Endodermal cell (in vitro differentiated cells): ENCODE measurements at regions not wholly inside any gene's neighbourhood (a gene's known extent, or its start where the extent isn't known, plus 50 kb on each side); places are given as distances from the start of the nearest gene placed in this dataset.

ENCODE experiments used
- DNase-seq: peaks from one replicate; pipeline ENCODE4 v3.0.0-alpha.2; 2017
- H3K27ac ChIP-seq: 2 replicates; pipeline ENCODE4 v1.5.1; 2013; ENCODE audit warnings: mild to moderate bottlenecking, low read depth, low read length, moderate library complexity
- H3K27me3 ChIP-seq: 2 replicates; pipeline ENCODE4 v1.6.1; 2013; ENCODE audit warnings: mild to moderate bottlenecking, low read length, moderate library complexity; ENCODE audit not compliant: insufficient read depth, control insufficient read depth, poor library complexity, severe bottlenecking
- H3K36me3 ChIP-seq: 2 replicates; pipeline ENCODE4 v1.7.0; 2013; ENCODE audit warnings: mild to moderate bottlenecking, low read length, moderate library complexity; ENCODE audit not compliant: control insufficient read depth, insufficient read depth
- H3K4me1 ChIP-seq: one replicate; pipeline ENCODE4 v1.7.0; 2013; ENCODE audit warnings: low read length; ENCODE audit not compliant: control insufficient read depth, insufficient read depth
- H3K4me3 ChIP-seq: 2 replicates; pipeline ENCODE4 v1.5.1; 2013; ENCODE audit warnings: mild to moderate bottlenecking, low read length, moderate library complexity
- H3K9ac ChIP-seq: 2 replicates; pipeline ENCODE4 v1.6.1; 2013; ENCODE audit warnings: mild to moderate bottlenecking, low read length, moderate library complexity; ENCODE audit not compliant: poor library complexity, severe bottlenecking; ENCODE audit errors: extremely low read depth
- H3K9me3 ChIP-seq: 2 replicates; pipeline ENCODE4 v1.6.1; 2013; ENCODE audit warnings: mild to moderate bottlenecking, low read length, moderate library complexity; ENCODE audit not compliant: control insufficient read depth
- H3K27ac Mint-ChIP-seq: 2 replicates; pipeline ENCODE4 v1.8.0; 2020; ENCODE audit warnings: mixed read lengths
- H3K27me3 Mint-ChIP-seq: 2 replicates; pipeline ENCODE4 v1.8.0; 2021; ENCODE audit warnings: mild to moderate bottlenecking, mixed read lengths; ENCODE audit not compliant: insufficient read depth
- H3K36me3 Mint-ChIP-seq: 2 replicates; pipeline ENCODE4 v1.8.0; 2020; ENCODE audit warnings: low read depth, mixed read lengths
- H3K4me1 Mint-ChIP-seq: 2 replicates; pipeline ENCODE4 v1.8.0; 2020; ENCODE audit warnings: mixed read lengths
- H3K4me3 Mint-ChIP-seq: 2 replicates; pipeline ENCODE4 v1.8.0; 2020; ENCODE audit warnings: mild to moderate bottlenecking, moderate library complexity, mixed read lengths
- H3K9me3 Mint-ChIP-seq: 2 replicates; pipeline ENCODE4 v1.8.0; 2020; ENCODE audit warnings: mild to moderate bottlenecking, mixed read lengths
- WGBS, 2 experiments: methylation state at CpG; one replicate each; pipeline versions ENCODE4 v1.1.5 to v1.1.7; 2013; ENCODE audit warnings: missing lambda C conversion rate in 2 of 2, mixed read lengths in 1 of 2; ENCODE audit not compliant: insufficient coverage in 1 of 2, insufficient read length in 1 of 2; 5-methylcytosine and 5-hydroxymethylcytosine counted together
- TF ChIP-seq, protein P1 (sequence below): fragments of 200-600 bp; sonication (generic); conservative IDR thresholded peaks from 2 replicates; pipeline ENCODE4 v1.5.0; 2021; ENCODE audit warnings: antibody characterized with exemption, mild to moderate bottlenecking

DNA sequence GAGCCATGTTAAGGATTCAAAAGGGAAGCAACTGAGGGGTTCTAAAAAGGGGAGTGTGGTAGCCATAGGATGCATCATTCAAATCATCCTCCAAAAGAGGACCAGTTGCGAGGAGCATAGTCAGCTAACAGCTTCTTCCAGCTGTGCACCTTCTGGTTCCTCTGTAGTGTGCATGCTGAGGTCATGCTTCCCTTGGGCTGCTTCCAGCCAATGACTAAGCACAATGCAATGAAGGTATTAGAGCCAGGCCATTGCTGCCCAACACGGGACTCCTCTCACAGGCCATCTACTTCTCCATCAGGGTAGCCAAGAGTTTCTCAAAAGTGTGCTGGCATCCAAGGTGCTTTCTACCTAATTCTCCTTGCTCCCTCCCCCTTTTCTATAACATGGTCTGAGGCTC, 69.2 kb upstream of the ARID2 start:
- Mint-ChIP-seq H3K4me3 (no peak overlapping the region), H3K36me3 (no peaks in the 10 kb centered on the region), H3K27me3 (peaks cover 41% of the 10 kb centered on the region), H3K27ac (no peak overlapping the region), H3K4me1 (peaks cover 26% of the 10 kb centered on the region), H3K9me3 (no peaks in the 10 kb centered on the region)
- Histone ChIP-seq H3K27me3 (peaks cover 77% of the 10 kb centered on the region), H3K27ac (no peak overlapping the region), H3K9ac (no peak overlapping the region), H3K4me1 (peaks cover 4% of the 10 kb centered on the region), H3K9me3 (no peaks in the 10 kb centered on the region), H3K4me3 (no peak overlapping the region), H3K36me3 (no peaks in the 10 kb centered on the region)
- TF ChIP-seq, protein P1, sequence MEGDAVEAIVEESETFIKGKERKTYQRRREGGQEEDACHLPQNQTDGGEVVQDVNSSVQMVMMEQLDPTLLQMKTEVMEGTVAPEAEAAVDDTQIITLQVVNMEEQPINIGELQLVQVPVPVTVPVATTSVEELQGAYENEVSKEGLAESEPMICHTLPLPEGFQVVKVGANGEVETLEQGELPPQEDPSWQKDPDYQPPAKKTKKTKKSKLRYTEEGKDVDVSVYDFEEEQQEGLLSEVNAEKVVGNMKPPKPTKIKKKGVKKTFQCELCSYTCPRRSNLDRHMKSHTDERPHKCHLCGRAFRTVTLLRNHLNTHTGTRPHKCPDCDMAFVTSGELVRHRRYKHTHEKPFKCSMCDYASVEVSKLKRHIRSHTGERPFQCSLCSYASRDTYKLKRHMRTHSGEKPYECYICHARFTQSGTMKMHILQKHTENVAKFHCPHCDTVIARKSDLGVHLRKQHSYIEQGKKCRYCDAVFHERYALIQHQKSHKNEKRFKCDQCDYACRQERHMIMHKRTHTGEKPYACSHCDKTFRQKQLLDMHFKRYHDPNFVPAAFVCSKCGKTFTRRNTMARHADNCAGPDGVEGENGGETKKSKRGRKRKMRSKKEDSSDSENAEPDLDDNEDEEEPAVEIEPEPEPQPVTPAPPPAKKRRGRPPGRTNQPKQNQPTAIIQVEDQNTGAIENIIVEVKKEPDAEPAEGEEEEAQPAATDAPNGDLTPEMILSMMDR, result no peak
- DNase-seq, result no peak
- WGBS, 2 experiments, result 72 to 93% methylated on average over 2 of the region's 2 CpGs

DNA sequence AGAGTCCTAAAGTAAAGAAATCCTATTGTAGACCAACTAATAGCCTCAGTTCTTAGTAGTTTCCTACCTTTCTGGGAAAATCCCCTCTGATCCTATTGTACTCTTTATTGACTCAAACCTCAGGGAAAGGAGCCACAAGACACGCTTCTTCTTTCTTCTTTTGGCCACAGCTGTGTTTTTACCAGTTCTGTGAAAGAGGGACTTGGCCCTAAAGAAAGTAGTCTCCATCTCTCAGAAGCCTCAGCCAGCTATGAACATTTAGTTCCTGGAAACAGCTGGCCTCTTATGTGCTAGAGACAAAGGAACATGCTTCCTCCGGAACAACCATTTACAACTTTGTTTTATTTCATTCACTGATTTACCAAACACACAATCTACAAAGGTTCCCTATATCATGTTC, 66.1 kb upstream of the ARID2 start:
- Mint-ChIP-seq H3K4me1 (peaks cover 50% of the 10 kb centered on the region), H3K36me3 (no peaks in the 10 kb centered on the region), H3K27ac (no peak overlapping the region), H3K4me3 (no peak overlapping the region), H3K27me3 (peaks cover 19% of the 10 kb centered on the region), H3K9me3 (no peaks in the 10 kb centered on the region)
- no peaks in the 10 kb centered on the region for H3K9me3 ChIP-seq
- peak overlapping the region; percentile 13 for H3K4me3 ChIP-seq
- H3K27ac ChIP-seq, result no peak overlapping the region
- H3K9ac ChIP-seq, result no peak overlapping the region
- H3K27me3 ChIP-seq, result peaks cover 60% of the 10 kb centered on the region
- no peaks in the 10 kb centered on the region for H3K36me3 ChIP-seq
- no peak for DNase-seq
- TF ChIP-seq, protein P1, result no peak
- H3K4me1 ChIP-seq, result peaks cover 15% of the 10 kb centered on the region
- 46 to 65% methylated on average over 2 of the region's 2 CpGs for WGBS, 2 experiments

GRCh38 chr12:45665941-45666340, 63.6 kb upstream of the ARID2 start:
- peaks cover 57% of the 10 kb centered on the region for H3K4me1 Mint-ChIP-seq
- TF ChIP-seq, protein P1, result no peak
- H3K9ac ChIP-seq, result no peak overlapping the region
- no peaks in the 10 kb centered on the region for H3K9me3 ChIP-seq
- H3K36me3 ChIP-seq, result no peaks in the 10 kb centered on the region
- H3K27me3 Mint-ChIP-seq, result peaks cover 2% of the 10 kb centered on the region
- no peak overlapping the region for H3K4me3 ChIP-seq
- no peak for DNase-seq
- no peaks in the 10 kb centered on the region for H3K36me3 Mint-ChIP-seq
- no peak overlapping the region for H3K27ac ChIP-seq
- H3K4me1 ChIP-seq, result peaks cover 15% of the 10 kb centered on the region
- H3K27me3 ChIP-seq, result peaks cover 56% of the 10 kb centered on the region
- no peak overlapping the region for H3K4me3 Mint-ChIP-seq
- no peaks in the 10 kb centered on the region for H3K9me3 Mint-ChIP-seq
- no peak overlapping the region for H3K27ac Mint-ChIP-seq
- WGBS, 2 experiments, result no CpG with 5 or more reads among the region's 1 CpG
